ENCODE measurements at regions not wholly inside any gene's neighbourhood (a gene's known extent, or its start where the extent isn't known, plus 50 kb on each side); places are given as distances from the start of the nearest gene placed in this dataset.

DNA sequence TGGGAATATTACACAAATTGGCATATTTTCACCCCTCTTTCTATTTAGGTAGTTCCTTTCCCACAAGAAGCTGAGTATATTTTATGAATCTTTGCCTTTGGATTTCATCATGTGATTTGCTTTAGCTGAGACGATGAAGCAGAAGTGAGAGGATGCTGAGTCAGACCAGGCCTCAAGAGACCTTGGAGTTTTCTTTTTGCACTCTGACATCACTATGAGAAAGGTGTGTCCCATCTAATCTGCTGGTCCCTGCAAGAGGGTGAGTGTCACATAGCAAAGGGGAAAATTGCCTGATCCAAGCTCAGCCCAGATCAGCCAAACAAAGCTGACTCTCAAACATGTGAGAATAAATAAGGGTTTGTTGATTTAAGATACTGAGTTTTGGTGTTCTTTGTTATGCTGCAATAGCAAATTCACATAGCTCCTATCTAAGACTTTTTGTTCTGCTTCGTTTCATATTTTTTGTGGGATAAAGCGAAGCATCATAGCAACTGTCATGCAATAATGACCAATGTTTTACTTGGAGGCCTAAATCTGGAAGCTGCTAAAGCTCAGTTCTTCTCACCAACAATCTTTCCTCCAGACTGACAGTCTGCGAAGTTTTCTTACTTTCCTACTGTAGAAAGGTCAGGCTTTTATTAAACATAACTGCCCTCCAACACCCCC is 176.9 kb downstream of the PDHA2 start:
- H3K4me1 ChIP-seq (ENCODE audit: insufficient read depth, low read length, poor library complexity, severe bottlenecking), result no peaks in the 10 kb centered on the region
- intact Hi-C loops (cut with micrococcal nuclease; ENCODE audit: unreplicated experiment), result no loop called here

DNA sequence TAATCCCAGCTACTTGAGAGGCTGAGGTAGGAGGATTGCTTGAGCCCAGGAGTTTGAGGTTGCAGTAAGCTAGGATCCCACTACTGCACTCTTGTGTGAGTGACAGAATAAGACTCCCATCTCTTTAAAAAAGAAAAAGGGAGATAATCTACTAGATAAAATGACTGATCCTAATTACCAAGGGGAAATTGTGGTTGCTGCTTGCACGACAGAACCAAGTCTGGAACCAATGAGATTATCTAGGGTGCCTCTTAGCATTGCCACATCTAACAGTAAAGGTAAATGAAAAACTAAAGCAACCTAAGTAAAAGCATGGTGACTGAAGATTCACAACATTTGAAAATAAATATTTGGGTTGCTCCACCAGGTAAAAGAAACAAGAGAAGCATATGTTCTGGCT is 185.1 kb downstream of the PDHA2 start:
- Histone ChIP-seq H3K9me2 (ENCODE audit: insufficient read depth, low read length) (no peaks in the 10 kb centered on the region), H3K9me3 (ENCODE audit: low read length) (no peaks in the 10 kb centered on the region), H3K79me2 (ENCODE audit: insufficient read depth, low read depth, low read length) (no peaks in the 10 kb centered on the region), H3K4me1 (ENCODE audit: insufficient read depth, low read length, poor library complexity, severe bottlenecking) (no peaks in the 10 kb centered on the region), H3K36me3 (ENCODE audit: insufficient read depth, low read length) (no peaks in the 10 kb centered on the region), H4K20me1 (ENCODE audit: insufficient read depth, low read length) (no peaks in the 10 kb centered on the region), H3K4me3 (ENCODE audit: low read depth, low read length, poor library complexity, severe bottlenecking) (no peak overlapping the region), H2AFZ (ENCODE audit: low read length) (no peak overlapping the region), H3K27ac (ENCODE audit: low read depth, low read length, poor library complexity, severe bottlenecking) (no peak overlapping the region), H3K4me2 (ENCODE audit: low read length) (no peak overlapping the region)
- intact Hi-C loops (cut with micrococcal nuclease; ENCODE audit: unreplicated experiment), result no loop called here
- POLR2A ChIA-PET, result no interaction called here
- no peak for DNase-seq (ENCODE audit: low spot score)
- CTCF ChIA-PET (ENCODE audit: unreplicated experiment), result no interaction called here
- BruUV-seq (replicated peaks), result no TSS peak
- no peak for TF ChIP-seq EZH2phosphoT487 (IDR thresholded peaks at IDR 0.05; ENCODE audit: borderline replicate concordance, low read depth, low read length)
- TF ChIP-seq, protein P1, sequence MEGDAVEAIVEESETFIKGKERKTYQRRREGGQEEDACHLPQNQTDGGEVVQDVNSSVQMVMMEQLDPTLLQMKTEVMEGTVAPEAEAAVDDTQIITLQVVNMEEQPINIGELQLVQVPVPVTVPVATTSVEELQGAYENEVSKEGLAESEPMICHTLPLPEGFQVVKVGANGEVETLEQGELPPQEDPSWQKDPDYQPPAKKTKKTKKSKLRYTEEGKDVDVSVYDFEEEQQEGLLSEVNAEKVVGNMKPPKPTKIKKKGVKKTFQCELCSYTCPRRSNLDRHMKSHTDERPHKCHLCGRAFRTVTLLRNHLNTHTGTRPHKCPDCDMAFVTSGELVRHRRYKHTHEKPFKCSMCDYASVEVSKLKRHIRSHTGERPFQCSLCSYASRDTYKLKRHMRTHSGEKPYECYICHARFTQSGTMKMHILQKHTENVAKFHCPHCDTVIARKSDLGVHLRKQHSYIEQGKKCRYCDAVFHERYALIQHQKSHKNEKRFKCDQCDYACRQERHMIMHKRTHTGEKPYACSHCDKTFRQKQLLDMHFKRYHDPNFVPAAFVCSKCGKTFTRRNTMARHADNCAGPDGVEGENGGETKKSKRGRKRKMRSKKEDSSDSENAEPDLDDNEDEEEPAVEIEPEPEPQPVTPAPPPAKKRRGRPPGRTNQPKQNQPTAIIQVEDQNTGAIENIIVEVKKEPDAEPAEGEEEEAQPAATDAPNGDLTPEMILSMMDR (conservative IDR thresholded peaks at IDR 0.05; ENCODE audit: low read length), result no peak

More for the DNA sequence above, 176.9 kb downstream of the PDHA2 start:
- ChIA-PET POLR2A (interaction anchor here (0.5 kb wide), 1 partner anchor 134 kb away, joined by 3 read pairs; no protein-coding TSS in a partner anchor), CTCF (ENCODE audit: unreplicated experiment) (no interaction called here)
- BruUV-seq (replicated peaks), result no TSS peak
- H3K36me3 ChIP-seq (ENCODE audit: insufficient read depth, low read length), result no peaks in the 10 kb centered on the region
- no peaks in the 10 kb centered on the region for H3K9me2 ChIP-seq (ENCODE audit: insufficient read depth, low read length)
- H3K9me3 ChIP-seq (ENCODE audit: low read length), result no peaks in the 10 kb centered on the region
- no peak overlapping the region for H3K27ac ChIP-seq (ENCODE audit: low read depth, low read length, poor library complexity, severe bottlenecking)
- H2AFZ ChIP-seq (ENCODE audit: low read length), result no peak overlapping the region
- H3K4me2 ChIP-seq (ENCODE audit: low read length), result no peak overlapping the region
- no peaks in the 10 kb centered on the region for H3K79me2 ChIP-seq (ENCODE audit: insufficient read depth, low read depth, low read length)
- no peak for TF ChIP-seq EZH2phosphoT487 (IDR thresholded peaks at IDR 0.05; ENCODE audit: borderline replicate concordance, low read depth, low read length)
- TF ChIP-seq, protein P1 (conservative IDR thresholded peaks at IDR 0.05; ENCODE audit: low read length), result no peak
- DNase-seq (ENCODE audit: low spot score), result no peak
- H4K20me1 ChIP-seq (ENCODE audit: insufficient read depth, low read length), result no peaks in the 10 kb centered on the region
- H3K4me3 ChIP-seq (ENCODE audit: low read depth, low read length, poor library complexity, severe bottlenecking), result no peak overlapping the region

DNA sequence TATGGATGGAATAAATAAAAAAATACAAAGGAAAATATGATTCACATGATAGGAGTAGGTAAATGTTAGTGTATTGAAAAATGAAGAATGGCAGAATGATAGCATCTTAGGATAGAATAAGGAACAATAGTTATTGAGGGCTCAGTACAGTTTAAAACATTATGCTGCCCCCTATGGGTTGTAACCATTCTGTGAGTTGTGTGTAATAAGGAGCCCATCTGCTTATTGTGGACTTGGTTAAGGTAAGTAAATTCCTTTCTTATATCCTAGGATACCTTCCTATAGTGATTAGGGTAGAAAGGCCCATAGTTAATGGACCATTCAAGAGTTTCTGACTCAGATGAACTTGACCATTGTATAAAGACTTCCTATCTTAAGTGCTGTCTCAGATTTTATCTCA is 195.8 kb downstream of the PDHA2 start:
- ChIA-PET POLR2A (no interaction called here), CTCF (ENCODE audit: unreplicated experiment) (no interaction called here)
- no peaks in the 10 kb centered on the region for H3K9me2 ChIP-seq (ENCODE audit: insufficient read depth, low read length)
- no TSS peak for BruUV-seq (replicated peaks)
- peak; percentile 4 for DNase-seq (ENCODE audit: low spot score)
- no peak overlapping the region for H3K4me2 ChIP-seq (ENCODE audit: low read length)
- no peaks in the 10 kb centered on the region for H3K4me1 ChIP-seq (ENCODE audit: insufficient read depth, low read length, poor library complexity, severe bottlenecking)
- H3K27ac ChIP-seq (ENCODE audit: low read depth, low read length, poor library complexity, severe bottlenecking), result no peak overlapping the region
- no peaks in the 10 kb centered on the region for H4K20me1 ChIP-seq (ENCODE audit: insufficient read depth, low read length)
- no peaks in the 10 kb centered on the region for H3K9me3 ChIP-seq (ENCODE audit: low read length)
- no peaks in the 10 kb centered on the region for H3K36me3 ChIP-seq (ENCODE audit: insufficient read depth, low read length)
- no peak overlapping the region for H3K4me3 ChIP-seq (ENCODE audit: low read depth, low read length, poor library complexity, severe bottlenecking)
- H3K79me2 ChIP-seq (ENCODE audit: insufficient read depth, low read depth, low read length), result no peaks in the 10 kb centered on the region
- no peak overlapping the region for H2AFZ ChIP-seq (ENCODE audit: low read length)
- TF ChIP-seq EZH2phosphoT487 (IDR thresholded peaks at IDR 0.05; ENCODE audit: borderline replicate concordance, low read depth, low read length), result no peak
- TF ChIP-seq, protein P1 (conservative IDR thresholded peaks at IDR 0.05; ENCODE audit: low read length), result peak; percentile 61
- intact Hi-C loops (cut with micrococcal nuclease; ENCODE audit: unreplicated experiment), result no loop called here

All from OCI-LY7 (cell line).